ENCODE measurements at regions not wholly inside any gene's neighbourhood (a gene's known extent, or its start where the extent isn't known, plus 50 kb on each side); places are given as distances from the start of the nearest gene placed in this dataset.

DNA sequence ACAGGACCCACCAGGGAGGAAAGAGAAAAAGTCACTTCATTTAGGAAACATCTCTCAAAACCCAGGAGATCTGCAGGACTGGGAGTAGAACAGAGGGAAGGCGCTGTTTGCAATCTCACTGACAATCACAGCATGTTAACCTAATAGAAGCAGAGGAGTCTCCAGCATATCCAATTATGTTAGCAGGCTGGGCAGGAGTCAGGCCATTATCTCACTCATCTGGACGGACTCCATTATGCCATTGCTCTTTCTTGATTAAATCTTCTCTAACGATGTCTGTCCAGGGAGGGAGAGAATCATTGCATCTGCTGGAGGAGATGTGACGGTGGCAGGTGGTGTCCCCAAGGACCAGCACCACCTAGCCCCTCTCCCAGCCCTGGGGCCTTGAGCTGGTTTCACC, 203.8 kb upstream of the SFSWAP start:
- Histone ChIP-seq H2AFZ (ENCODE audit: low read depth, low read length) (no peak overlapping the region), H4K20me1 (replicated peaks; ENCODE audit: control insufficient read depth, insufficient read depth, low read length) (no peaks in the 10 kb centered on the region; the same call in 1 of the 2 replicates), H3K4me1 (replicated peaks in 1 of 2; ENCODE audit: control insufficient read depth in 2 of 2, insufficient read depth in 2 of 2, low read length in 2 of 2) (no peaks in the 10 kb centered on the region), H3K9me3 (replicated peaks; ENCODE audit: control insufficient read depth, insufficient read depth, low read depth, low read length) (no peaks in the 10 kb centered on the region), H3K36me3 (ENCODE audit: control insufficient read depth, insufficient read depth, low read length) (no peaks in the 10 kb centered on the region), H3K27ac (ENCODE audit: extremely low read depth, low read depth, low read length) (no peak overlapping the region), H3K9ac (ENCODE audit: insufficient read depth in 1 of 2, low read depth in 2 of 2, low read length in 2 of 2) (no peak overlapping the region), H3K4me2 (ENCODE audit: insufficient read depth, low read length) (no peak overlapping the region), H3K9me1 (ENCODE audit: control insufficient read depth, insufficient read depth, low read length) (no peaks in the 10 kb centered on the region), H3K4me3 (no peak overlapping the region), H3K79me2 (ENCODE audit: control insufficient read depth, insufficient read depth, low read length) (no peaks in the 10 kb centered on the region), H3K27me3 (ENCODE audit: control insufficient read depth in 2 of 2, insufficient read depth in 2 of 2, low read length in 2 of 2) (peaks cover 6 to 38% of the 10 kb centered on the region in 2 experiments; a peak in 3 of 5 replicates)
- no peak for DNase-seq (ENCODE audit: extremely low read depth in 1 of 4, low spot score in 3 of 4)
- in situ Hi-C loops (cut with MboI) (no loop called here), intact Hi-C loops (cut with micrococcal nuclease) (no loop called here)
- ChIA-PET POLR2A (no interaction called here), CTCF (ENCODE audit: low intra/inter-chr PET ratio) (no interaction called here)
- BruUV-seq (replicated peaks): no TSS peak
- 0% methylated on average over 4 of the region's 4 CpGs for WGBS (ENCODE audit: insufficient coverage, low coverage, missing lambda C conversion rate)
- no peak for FAIRE-seq
- ATAC-seq: no peak
- TF ChIP-seq TARDBP (IDR thresholded peaks at IDR 0.05): no peak
- no peak for TF ChIP-seq MXI1 (IDR thresholded peaks at IDR 0.05; ENCODE audit: low read depth, low read length)
- no peak for TF ChIP-seq ZSCAN29 (IDR thresholded peaks at IDR 0.05)
- no peak for TF ChIP-seq ZNF639 (CRISPR knock-in tag; conservative IDR thresholded peaks at IDR 0.05 in 1 of 2, IDR thresholded peaks at IDR 0.05 in 1 of 2)
- TF ChIP-seq SMARCA5 (IDR thresholded peaks at IDR 0.05): no peak
- no peak for TF ChIP-seq NR2C2 (CRISPR knock-in tag; IDR thresholded peaks at IDR 0.05)
- no peak for TF ChIP-seq NR2C2 (tag; IDR thresholded peaks at IDR 0.05)
- no peak for TF ChIP-seq E2F8 (IDR thresholded peaks at IDR 0.05; ENCODE audit: low read depth, partially characterized antibody)
- TF ChIP-seq NCOA1 (IDR thresholded peaks at IDR 0.05; ENCODE audit: low read depth): no peak
- no peak for TF ChIP-seq KLF10 (CRISPR knock-in tag; IDR thresholded peaks at IDR 0.05)
- no peak for TF ChIP-seq ZKSCAN8 (CRISPR knock-in tag; IDR thresholded peaks at IDR 0.05)
- no peak for TF ChIP-seq CBFA2T2 (conservative IDR thresholded peaks at IDR 0.05)
- no peak for TF ChIP-seq EHMT2 (IDR thresholded peaks at IDR 0.05)
- TF ChIP-seq, protein P1, sequence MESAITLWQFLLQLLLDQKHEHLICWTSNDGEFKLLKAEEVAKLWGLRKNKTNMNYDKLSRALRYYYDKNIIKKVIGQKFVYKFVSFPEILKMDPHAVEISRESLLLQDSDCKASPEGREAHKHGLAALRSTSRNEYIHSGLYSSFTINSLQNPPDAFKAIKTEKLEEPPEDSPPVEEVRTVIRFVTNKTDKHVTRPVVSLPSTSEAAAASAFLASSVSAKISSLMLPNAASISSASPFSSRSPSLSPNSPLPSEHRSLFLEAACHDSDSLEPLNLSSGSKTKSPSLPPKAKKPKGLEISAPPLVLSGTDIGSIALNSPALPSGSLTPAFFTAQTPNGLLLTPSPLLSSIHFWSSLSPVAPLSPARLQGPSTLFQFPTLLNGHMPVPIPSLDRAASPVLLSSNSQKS (CRISPR knock-in tag; IDR thresholded peaks at IDR 0.05): no peak
